ENCODE measurements at regions not wholly inside any gene's neighbourhood (a gene's known extent, or its start where the extent isn't known, plus 50 kb on each side); places are given as distances from the start of the nearest gene placed in this dataset.
A peak's percentile ranks its signal among the peaks of the same experiment; 100 is the strongest.
"Not testable (repeated sequence)": the region's sequence is repeated elsewhere in the genome, so short reads cannot be mapped to it uniquely, and the experiment has no call there.

- no peak for DNase-seq
Measured at GRCh38 chrX:18002791-18003190, 141.7 kb upstream of the RAI2 start.

GRCh38 chrX:17994429-17994828 lies 133.3 kb upstream of the RAI2 start:
- no peak for DNase-seq

- DNase-seq, result no peak
Measured at GRCh38 chrX:17993062-17993461, 132.0 kb upstream of the RAI2 start.

DNA sequence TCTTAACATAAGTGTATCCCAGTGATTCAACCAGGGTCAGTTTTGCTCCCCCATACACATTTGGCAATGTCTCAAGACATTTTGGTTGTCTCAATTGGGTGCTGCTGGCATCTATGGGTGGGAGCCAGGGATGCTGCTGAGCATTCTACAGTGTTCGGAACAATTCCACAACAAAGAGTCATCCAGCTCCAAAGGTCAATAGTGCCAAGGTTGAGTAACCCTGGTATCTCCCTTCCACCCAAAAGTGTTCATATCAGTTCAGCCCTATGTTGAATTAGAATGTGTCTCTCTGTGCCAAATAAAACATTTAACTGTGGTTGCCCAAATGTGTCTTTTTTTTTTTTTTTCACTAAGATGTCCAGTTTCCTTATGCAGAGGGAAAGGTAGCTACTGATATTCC lies 129.4 kb upstream of the RAI2 start:
- no peak for DNase-seq

DNA sequence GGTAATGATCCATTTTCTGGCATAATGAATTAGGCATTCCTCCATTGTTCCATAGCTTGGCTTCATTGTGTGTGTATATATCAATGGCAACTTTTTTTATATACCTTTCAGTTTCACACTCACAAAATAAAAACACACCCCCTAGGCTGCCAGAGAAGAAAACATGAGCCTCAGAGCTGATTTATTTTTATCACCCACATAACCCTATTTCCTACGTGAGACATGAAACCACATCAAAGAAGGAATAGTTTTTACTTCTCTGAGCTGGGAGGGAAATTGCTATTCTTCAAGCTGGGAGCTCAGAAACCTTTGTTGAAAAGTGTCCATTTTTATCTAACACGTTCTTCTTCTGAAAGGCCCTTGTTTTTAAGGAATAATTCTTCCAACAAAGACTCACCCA lies 126.7 kb upstream of the RAI2 start:
- no peak for DNase-seq

DNA sequence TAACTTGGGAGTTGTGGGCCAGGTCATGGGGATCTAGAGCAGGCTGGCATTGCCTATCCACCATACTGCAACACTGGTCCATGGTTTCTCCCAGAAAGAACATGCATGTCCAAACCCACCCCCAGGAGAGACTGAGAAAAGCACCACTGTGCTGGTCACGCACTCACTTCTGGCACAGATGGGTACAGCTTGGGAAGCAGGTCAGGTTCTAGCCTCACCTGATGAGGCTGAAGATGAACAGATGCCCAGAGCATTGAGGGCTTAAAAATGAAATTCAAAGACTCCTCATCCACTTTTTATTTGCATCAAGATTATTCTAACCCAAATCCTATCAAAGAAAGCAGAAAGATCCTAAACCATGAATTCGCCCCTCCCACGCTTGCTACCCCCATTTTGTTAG lies 125.9 kb upstream of the RAI2 start:
- DNase-seq, result no peak

GRCh38 chrX:17986440-17986839 lies 125.3 kb upstream of the RAI2 start:
- DNase-seq, result no peak

DNA sequence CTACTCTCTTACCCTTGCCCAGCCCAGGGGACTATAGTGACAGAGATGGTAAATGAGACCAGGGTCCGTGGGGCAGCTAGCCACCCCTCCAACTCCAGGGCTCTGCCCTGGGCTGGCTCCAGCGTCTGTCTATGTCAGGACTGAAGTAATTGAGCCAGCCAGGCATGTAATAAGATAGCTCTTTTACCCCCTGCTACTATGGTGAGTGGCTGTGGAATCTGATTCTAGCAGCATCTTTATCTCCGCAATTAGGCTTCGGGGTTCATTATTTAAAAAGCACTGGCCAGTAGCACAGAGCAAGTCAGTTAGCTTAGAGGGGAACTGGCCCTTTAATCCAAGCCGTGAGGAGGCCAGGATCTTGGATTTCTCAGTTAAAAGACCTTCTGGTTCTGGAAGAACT lies 123.3 kb upstream of the RAI2 start:
- DNase-seq, result no peak

DNA sequence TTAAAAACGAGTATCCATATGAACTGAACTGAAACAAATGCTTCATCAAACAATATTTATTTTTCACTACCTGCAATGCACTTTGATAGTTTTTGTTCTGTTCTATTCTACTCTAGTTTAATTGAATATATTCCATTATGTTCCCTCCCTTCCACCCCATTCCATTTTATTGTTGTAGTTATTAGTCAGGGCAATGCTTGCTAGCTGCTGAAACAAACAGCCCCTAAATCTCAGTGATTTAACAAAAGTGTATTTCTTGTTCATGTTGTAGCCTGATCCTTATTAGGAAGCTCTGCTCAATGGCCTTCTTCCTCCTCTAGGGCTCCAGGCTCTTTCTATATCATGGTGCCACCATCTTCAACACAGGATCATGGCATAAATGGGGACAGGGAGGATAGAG lies 122.3 kb upstream of the RAI2 start:
- no peak for DNase-seq

GRCh38 chrX:17977696-17978095 lies 116.6 kb upstream of the RAI2 start:
- DNase-seq, result no peak

GRCh38 chrX:17976955-17977354 lies 115.9 kb upstream of the RAI2 start:
- no peak for DNase-seq

- DNase-seq, result not testable (repeated sequence)
Measured at GRCh38 chrX:17975349-17975748, 114.3 kb upstream of the RAI2 start.

- DNase-seq, result no peak
Measured at GRCh38 chrX:17968367-17968766, 107.3 kb upstream of the RAI2 start.

- peak; percentile 23 for DNase-seq
Measured at GRCh38 chrX:17967888-17968287, 106.8 kb upstream of the RAI2 start.

DNA sequence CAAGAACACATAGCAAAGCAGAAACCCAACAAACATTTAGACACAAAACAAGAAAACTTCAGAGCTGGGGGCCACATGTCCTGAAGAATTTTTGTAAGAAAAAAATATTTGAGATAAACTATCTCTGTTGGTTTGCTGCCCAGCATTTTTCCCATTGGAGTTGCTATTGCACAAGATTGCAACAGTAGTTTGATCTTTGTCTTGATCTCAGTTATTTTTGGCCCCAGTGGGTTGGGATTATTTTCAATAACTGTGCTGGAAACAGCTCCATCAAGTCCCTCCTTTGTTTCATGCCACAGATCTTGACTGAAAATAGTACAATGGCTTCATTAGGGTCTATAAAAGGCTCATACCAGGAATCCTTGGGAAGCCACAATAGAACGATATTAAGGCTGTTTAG lies 103.8 kb upstream of the RAI2 start:
- DNase-seq, result no peak

GRCh38 chrX:17960891-17961290 lies 99.8 kb upstream of the RAI2 start:
- DNase-seq, result no peak

GRCh38 chrX:17944833-17945497 lies 83.9 kb upstream of the RAI2 start:
- no peak for DNase-seq

DNA sequence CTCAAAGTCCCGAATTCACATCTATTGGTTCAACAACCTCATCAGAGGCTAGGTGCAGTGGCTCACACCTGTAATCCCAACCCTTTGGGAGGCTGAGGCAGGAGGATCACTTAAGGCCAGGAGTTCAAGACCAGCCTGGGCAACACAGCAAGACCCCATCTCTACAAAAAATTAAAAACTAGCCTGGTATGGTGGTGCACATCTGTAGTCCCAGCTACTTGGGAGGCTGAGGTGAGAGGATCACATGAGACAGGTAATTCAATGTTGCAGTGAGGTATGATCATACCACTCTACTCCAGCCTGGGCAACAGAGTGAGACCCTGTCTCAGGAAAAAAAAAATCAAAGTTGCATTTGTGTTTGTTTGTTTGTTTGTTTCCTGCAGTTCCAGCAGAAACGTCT lies 80.1 kb upstream of the RAI2 start:
- not testable (repeated sequence) for DNase-seq

DNA sequence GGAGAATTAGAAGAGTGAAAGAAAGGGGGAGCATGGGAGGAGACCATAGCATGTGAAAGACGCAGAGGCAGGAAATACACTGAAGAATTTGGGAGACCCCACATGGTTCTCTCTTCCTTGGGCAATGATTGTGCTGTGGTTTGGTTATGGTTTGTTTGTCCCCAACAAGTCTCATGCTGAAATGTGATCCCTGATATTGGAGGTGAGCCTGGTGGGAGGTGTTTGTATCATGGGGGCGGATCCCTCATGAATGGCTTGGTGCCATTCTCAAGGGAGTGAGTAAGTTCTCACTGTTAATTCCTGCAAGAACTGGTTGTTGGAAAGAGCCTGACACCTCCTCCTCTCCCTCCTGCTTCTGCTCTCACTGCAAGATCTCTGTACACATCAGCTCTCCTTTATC lies 78.6 kb upstream of the RAI2 start:
- no peak for DNase-seq

DNA sequence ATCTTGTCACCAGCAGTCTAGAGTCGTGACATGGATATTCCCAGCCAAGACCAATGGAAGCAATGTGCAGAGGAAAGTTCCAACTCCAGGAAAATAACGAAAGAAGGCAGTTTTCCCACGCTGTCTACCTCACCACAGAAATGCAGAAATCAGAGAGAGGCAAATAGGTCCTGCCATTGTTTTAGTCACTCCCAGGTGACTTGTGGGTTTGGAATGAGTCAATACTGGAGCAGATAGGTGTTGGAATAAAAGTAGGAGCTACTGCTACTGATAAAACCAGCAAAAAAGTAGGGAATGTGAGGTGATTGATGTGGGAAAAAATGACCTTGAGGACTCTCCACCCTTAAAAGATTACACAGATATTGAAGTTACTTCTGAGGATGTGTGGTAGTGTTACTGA lies 72.8 kb upstream of the RAI2 start:
- DNase-seq, result no peak

- DNase-seq, result no peak
Measured at GRCh38 chrX:17932781-17933180, 71.7 kb upstream of the RAI2 start.

GRCh38 chrX:17931855-17932254 lies 70.8 kb upstream of the RAI2 start:
- DNase-seq, result no peak

DNA sequence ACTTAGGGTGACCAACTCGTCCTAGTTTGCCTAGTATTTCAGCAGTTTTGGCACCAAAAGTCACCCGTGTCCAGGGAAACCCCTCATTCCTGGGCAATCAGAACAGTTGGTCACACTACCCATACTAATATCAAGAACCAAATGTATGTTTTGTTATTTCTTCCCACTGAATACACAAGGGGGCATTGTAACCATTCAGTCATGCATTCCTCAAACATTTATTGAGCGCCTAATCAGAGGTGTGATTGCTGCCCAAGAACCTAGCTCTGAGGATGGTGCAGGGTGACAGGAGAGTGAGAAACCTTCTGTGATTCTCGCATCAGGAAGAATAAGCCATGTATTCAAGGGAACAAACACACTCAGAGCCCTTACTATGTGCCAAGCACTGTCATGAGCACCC lies 69.8 kb upstream of the RAI2 start:
- DNase-seq, result no peak

DNA sequence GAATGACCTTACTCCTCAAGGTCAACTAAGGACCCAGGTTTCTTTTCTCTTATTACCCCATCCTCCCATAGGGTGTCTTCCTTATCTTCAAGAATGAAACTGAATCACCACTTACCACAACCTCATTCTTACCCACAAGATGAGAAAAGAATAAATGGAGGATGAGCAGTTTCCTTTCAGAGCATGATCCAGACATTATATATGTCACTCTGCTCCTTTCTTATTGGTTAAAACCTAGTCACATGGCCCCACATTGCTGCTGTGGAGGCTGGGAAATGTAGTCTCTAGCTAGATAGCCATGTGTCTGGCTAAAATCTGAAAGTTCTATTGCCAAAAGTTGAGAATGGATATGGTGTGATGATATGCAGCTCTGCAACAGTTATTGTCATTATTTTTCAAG lies 62.4 kb upstream of the RAI2 start:
- no peak for DNase-seq

GRCh38 chrX:17922303-17922702 lies 61.2 kb upstream of the RAI2 start:
- DNase-seq, result no peak
